HG03039 (cell line): ENCODE measurements at regions not wholly inside any gene's neighbourhood (a gene's known extent, or its start where the extent isn't known, plus 50 kb on each side); places are given as distances from the start of the nearest gene placed in this dataset.

Source experiments
- ATAC-seq: cut with Tn5 transposase; IDR thresholded peaks from one replicate; pipeline ENCODE4 v1.9.1; 2021; ENCODE audit warnings: mild to moderate bottlenecking, moderate library complexity; ENCODE audit not compliant: unreplicated experiment

GRCh38 chr13:70694996-70695715 is 586.9 kb upstream of the KLHL1 start:
- ATAC-seq = no peak

- no peak for ATAC-seq
Measured at GRCh38 chr13:70668983-70669382, 560.7 kb upstream of the KLHL1 start.

- ATAC-seq = no peak
Measured at GRCh38 chr13:70668293-70668692, 560.0 kb upstream of the KLHL1 start.

GRCh38 chr13:70666883-70667556 is 558.8 kb upstream of the KLHL1 start:
- ATAC-seq = no peak

- no peak for ATAC-seq
Measured at GRCh38 chr13:70662231-70662940, 554.1 kb upstream of the KLHL1 start.

GRCh38 chr13:70644052-70644451 is 535.8 kb upstream of the KLHL1 start:
- no peak for ATAC-seq

- ATAC-seq = no peak
Measured at GRCh38 chr13:70634893-70635292, 526.6 kb upstream of the KLHL1 start.

- ATAC-seq = no peak
Measured at GRCh38 chr13:70630247-70630646, 522.0 kb upstream of the KLHL1 start.

GRCh38 chr13:70623239-70623638 is 515.0 kb upstream of the KLHL1 start:
- no peak for ATAC-seq

- ATAC-seq = no peak
Measured at GRCh38 chr13:70622796-70623195, 514.5 kb upstream of the KLHL1 start.

- no peak for ATAC-seq
Measured at GRCh38 chr13:70619936-70620335, 511.7 kb upstream of the KLHL1 start.

GRCh38 chr13:70616847-70617246 is 508.6 kb upstream of the KLHL1 start:
- no peak for ATAC-seq

GRCh38 chr13:70613295-70613694 is 505.0 kb upstream of the KLHL1 start:
- no peak for ATAC-seq

- ATAC-seq = no peak
Measured at GRCh38 chr13:70612881-70613280, 504.6 kb upstream of the KLHL1 start.

- no peak for ATAC-seq
Measured at GRCh38 chr13:70604448-70604847, 496.2 kb upstream of the KLHL1 start.

GRCh38 chr13:70593716-70594115 is 485.5 kb upstream of the KLHL1 start:
- ATAC-seq = no peak

- ATAC-seq = no peak
Measured at GRCh38 chr13:70585109-70585508, 476.9 kb upstream of the KLHL1 start.

- ATAC-seq = no peak
Measured at GRCh38 chr13:70580825-70581224, 472.6 kb upstream of the KLHL1 start.

- no peak for ATAC-seq
Measured at GRCh38 chr13:70579941-70580340, 471.7 kb upstream of the KLHL1 start.

GRCh38 chr13:70571221-70571620 is 463.0 kb upstream of the KLHL1 start:
- ATAC-seq = no peak

GRCh38 chr13:70568571-70568970 is 460.3 kb upstream of the KLHL1 start:
- ATAC-seq = peak; percentile 69

- no peak for ATAC-seq
Measured at GRCh38 chr13:70544706-70545105, 436.5 kb upstream of the KLHL1 start.
